HG02973 (cell line): ENCODE measurements at regions not wholly inside any gene's neighbourhood (a gene's known extent, or its start where the extent isn't known, plus 50 kb on each side); places are given as distances from the start of the nearest gene placed in this dataset.
"Not testable (repeated sequence)": the region's sequence is repeated elsewhere in the genome, so short reads cannot be mapped to it uniquely, and the experiment has no call there.

Experiments
- ATAC-seq: cut with Tn5 transposase; IDR thresholded peaks from one replicate; pipeline ENCODE4 v1.9.1; 2021; ENCODE audit warnings: moderate library complexity; ENCODE audit not compliant: unreplicated experiment

GRCh38 chr1:229139331-229140118, 131.4 kb upstream of the RAB4A start:
- ATAC-seq = no peak

GRCh38 chr1:229140119-229140396, 130.9 kb upstream of the RAB4A start:
- ATAC-seq = no peak

- no peak for ATAC-seq
Measured at GRCh38 chr1:229141271-229141670, 129.6 kb upstream of the RAB4A start.

GRCh38 chr1:229141689-229142377, 129.1 kb upstream of the RAB4A start:
- ATAC-seq = no peak

- ATAC-seq = no peak
Measured at GRCh38 chr1:229142471-229142870, 128.4 kb upstream of the RAB4A start.

- no peak for ATAC-seq
Measured at GRCh38 chr1:229146647-229147046, 124.3 kb upstream of the RAB4A start.

- no peak for ATAC-seq
Measured at GRCh38 chr1:229147072-229147471, 123.8 kb upstream of the RAB4A start.

- ATAC-seq = no peak
Measured at GRCh38 chr1:229148041-229148671, 122.8 kb upstream of the RAB4A start.

GRCh38 chr1:229148743-229149142, 122.2 kb upstream of the RAB4A start:
- no peak for ATAC-seq

GRCh38 chr1:229149435-229149834, 121.5 kb upstream of the RAB4A start:
- no peak for ATAC-seq

- no peak for ATAC-seq
Measured at GRCh38 chr1:229150518-229150917, 120.4 kb upstream of the RAB4A start.

- not testable (repeated sequence) for ATAC-seq
Measured at GRCh38 chr1:229151412-229151811, 119.5 kb upstream of the RAB4A start.

GRCh38 chr1:229152311-229152710, 118.6 kb upstream of the RAB4A start:
- no peak for ATAC-seq

- no peak for ATAC-seq
Measured at GRCh38 chr1:229153955-229154548, 116.9 kb upstream of the RAB4A start.

GRCh38 chr1:229154811-229155210, 116.1 kb upstream of the RAB4A start:
- no peak for ATAC-seq

- ATAC-seq = no peak
Measured at GRCh38 chr1:229155472-229155871, 115.4 kb upstream of the RAB4A start.

GRCh38 chr1:229156872-229157271, 114.0 kb upstream of the RAB4A start:
- no peak for ATAC-seq

GRCh38 chr1:229157480-229157879, 113.4 kb upstream of the RAB4A start:
- ATAC-seq = no peak

GRCh38 chr1:229158341-229158921, 112.5 kb upstream of the RAB4A start:
- no peak for ATAC-seq

GRCh38 chr1:229158927-229159326, 112.0 kb upstream of the RAB4A start:
- no peak for ATAC-seq
